Activated CD8-positive, alpha-beta memory T cell treated with anti-CD3 and anti-CD28 coated beads for 24 hours (primary cell): ENCODE measurements at regions not wholly inside any gene's neighbourhood (a gene's known extent, or its start where the extent isn't known, plus 50 kb on each side); places are given as distances from the start of the nearest gene placed in this dataset.

Experiments used
- DNase-seq: peaks from one replicate; pipeline ENCODE4 v3.0.0-alpha.2; 2020

GRCh38 chr15:39330061-39330460 lies 250.8 kb upstream of the THBS1 start:
- no peak for DNase-seq

GRCh38 chr15:39331584-39331983 lies 249.3 kb upstream of the THBS1 start:
- no peak for DNase-seq

- DNase-seq: no peak
Observed at GRCh38 chr15:39332846-39333245, 248.0 kb upstream of the THBS1 start.

GRCh38 chr15:39333393-39333792 lies 247.5 kb upstream of the THBS1 start:
- no peak for DNase-seq

- DNase-seq: no peak
Observed at GRCh38 chr15:39333896-39334295, 247.0 kb upstream of the THBS1 start.

GRCh38 chr15:39336926-39337325 lies 244.0 kb upstream of the THBS1 start:
- no peak for DNase-seq

GRCh38 chr15:39338251-39338650 lies 242.6 kb upstream of the THBS1 start:
- no peak for DNase-seq

GRCh38 chr15:39340903-39341645 lies 239.8 kb upstream of the THBS1 start:
- DNase-seq: no peak

- no peak for DNase-seq
Observed at GRCh38 chr15:39344662-39345141, 236.2 kb upstream of the THBS1 start.

- no peak for DNase-seq
Observed at GRCh38 chr15:39345176-39345575, 235.7 kb upstream of the THBS1 start.

- no peak for DNase-seq
Observed at GRCh38 chr15:39347453-39347852, 233.4 kb upstream of the THBS1 start.

- no peak for DNase-seq
Observed at GRCh38 chr15:39350785-39351184, 230.1 kb upstream of the THBS1 start.

GRCh38 chr15:39354189-39354588 lies 226.7 kb upstream of the THBS1 start:
- no peak for DNase-seq

GRCh38 chr15:39357480-39358268 lies 223.2 kb upstream of the THBS1 start:
- no peak for DNase-seq

- no peak for DNase-seq
Observed at GRCh38 chr15:39358441-39359041, 222.3 kb upstream of the THBS1 start.

GRCh38 chr15:39359771-39360170 lies 221.1 kb upstream of the THBS1 start:
- DNase-seq: no peak

- DNase-seq: no peak
Observed at GRCh38 chr15:39360452-39360851, 220.4 kb upstream of the THBS1 start.

- no peak for DNase-seq
Observed at GRCh38 chr15:39361497-39361896, 219.4 kb upstream of the THBS1 start.

GRCh38 chr15:39362821-39363561 lies 217.9 kb upstream of the THBS1 start:
- no peak for DNase-seq

- DNase-seq: no peak
Observed at GRCh38 chr15:39363761-39364586, 216.9 kb upstream of the THBS1 start.

GRCh38 chr15:39364721-39365120 lies 216.2 kb upstream of the THBS1 start:
- no peak for DNase-seq

- no peak for DNase-seq
Observed at GRCh38 chr15:39365161-39365560, 215.7 kb upstream of the THBS1 start.
